H1 (cell line): ENCODE measurements at regions not wholly inside any gene's neighbourhood (a gene's known extent, or its start where the extent isn't known, plus 50 kb on each side); places are given as distances from the start of the nearest gene placed in this dataset.

Experiments
- CTCF ChIA-PET: fragments of 300-600 bp; sonication (Branson Sonifier 250); formaldehyde crosslinking; loops from one replicate; lab custom pipeline; 2021; ENCODE audit not compliant: partially characterized antibody; lab: Charles Lee
- POLR2A ChIA-PET: fragments of 300-600 bp; sonication (Branson Sonifier 250); formaldehyde crosslinking; loops from one replicate; lab custom pipeline; 2021; ENCODE audit warnings: inconsistent platforms; ENCODE audit not compliant: partially characterized antibody; lab: Charles Lee
- DNase-seq, 2 experiments: peaks; one replicate each; pipeline versions ENCODE4 v3.0.0 to v3.0.0-alpha.2; 2010 to 2022; ENCODE audit warnings: low spot score in 2 of 2, low read depth in 1 of 2, mixed read lengths in 1 of 2
- FAIRE-seq: peaks from 2 replicates; lab custom pipeline; 2011; peaks lifted over from hg19 to GRCh38; lab: Jason Lieb, UNC
- H2AFZ ChIP-seq: 2 replicates; pipeline ENCODE4 v1.8.1; 2012; ENCODE audit warnings: low read length, inconsistent platforms
- H2AK5ac ChIP-seq: 2 replicates; pipeline ENCODE4 v1.6.1; 2013; ENCODE audit warnings: low read depth, low read length
- H2BK120ac ChIP-seq: replicated peaks from 2 replicates; pipeline ENCODE3; 2013; ENCODE audit warnings: low read depth, low read length, inconsistent platforms
- H2BK12ac ChIP-seq: 2 replicates; pipeline ENCODE4 v1.6.1; 2013; ENCODE audit warnings: low read depth, low read length
- H2BK15ac ChIP-seq: 2 replicates; pipeline ENCODE4 v1.6.1; 2013; ENCODE audit warnings: low read length
- H2BK20ac ChIP-seq: 2 replicates; pipeline ENCODE4 v1.6.1; 2013; ENCODE audit warnings: low read length
- H2BK5ac ChIP-seq: 2 replicates; pipeline ENCODE4 v1.6.1; 2013; ENCODE audit warnings: low read depth, low read length
- H3K14ac ChIP-seq: 2 replicates; pipeline ENCODE4 v1.6.1; 2013; ENCODE audit warnings: inconsistent platforms; ENCODE audit not compliant: insufficient read length
- H3K18ac ChIP-seq: 2 replicates; pipeline ENCODE4 v1.6.1; 2013; ENCODE audit warnings: low read length; ENCODE audit errors: extremely low read depth
- H3K23ac ChIP-seq: 2 replicates; pipeline ENCODE4 v1.6.1; 2013; ENCODE audit warnings: inconsistent platforms; ENCODE audit not compliant: insufficient read length
- H3K23me2 ChIP-seq: 2 replicates; pipeline ENCODE4 v1.6.1; 2013; ENCODE audit warnings: low read depth, low read length
- H3K27ac ChIP-seq: 2 replicates; pipeline ENCODE4 v1.6.1; 2011; ENCODE audit warnings: low read depth, low read length, inconsistent platforms
- H3K27me3 ChIP-seq, 4 experiments: replicated peaks in 1 of 4; 1 replicate in 1 of 4; 2 replicates in 3 of 4; pipeline versions ENCODE4 v1.6.1 to v1.8.1; 2011 to 2013; ENCODE audit warnings: low read length in 3 of 4, mild to moderate bottlenecking in 3 of 4, inconsistent platforms in 2 of 4, mixed read lengths in 2 of 4, moderate library complexity in 1 of 4; ENCODE audit not compliant: control insufficient read depth in 3 of 4, insufficient read depth in 3 of 4; ENCODE audit errors: extremely low read depth in 1 of 4
- H3K36me3 ChIP-seq, 4 experiments: 2 replicates each; pipeline versions ENCODE4 v1.6.1 to v1.8.1; 2011 to 2013; ENCODE audit warnings: mild to moderate bottlenecking in 4 of 4, low read length in 3 of 4, moderate library complexity in 2 of 4, control low read depth in 1 of 4, inconsistent platforms in 1 of 4; ENCODE audit not compliant: insufficient read depth in 4 of 4, control insufficient read depth in 2 of 4
- H3K4ac ChIP-seq: replicated peaks from 2 replicates; pipeline ENCODE3; 2013; ENCODE audit warnings: low read length, low read depth, mixed read lengths, inconsistent platforms; ENCODE audit not compliant: insufficient read length
- H3K4me1 ChIP-seq, 4 experiments: replicated peaks in 1 of 4; 1 replicate in 1 of 4; 2 replicates in 3 of 4; pipeline versions ENCODE4 v1.6.1 to v1.8.1; 2011 to 2013; ENCODE audit warnings: low read length in 3 of 4, inconsistent platforms in 2 of 4, mixed read lengths in 1 of 4; ENCODE audit not compliant: insufficient read depth in 4 of 4, control insufficient read depth in 3 of 4
- H3K4me2 ChIP-seq, 2 experiments: 2 replicates each; pipeline versions ENCODE4 v1.6.1 to v1.8.1; 2011 to 2013; ENCODE audit warnings: low read depth in 2 of 2, low read length in 2 of 2, control low read depth in 1 of 2, inconsistent platforms in 1 of 2, mild to moderate bottlenecking in 1 of 2; ENCODE audit not compliant: insufficient read depth in 1 of 2
- H3K4me3 ChIP-seq, 4 experiments: fragments of 200-600, 300-600 bp in 1 of 4; sonication (generic), shearing (Covaris generic), sonication (Bioruptor Twin) in 1 of 4; 2 replicates each; pipeline versions ENCODE4 v1.5.1 to v1.8.1; 2011 to 2016; ENCODE audit warnings: low read length in 4 of 4, low read depth in 3 of 4, control low read depth in 2 of 4, inconsistent platforms in 2 of 4, mild to moderate bottlenecking in 2 of 4, mixed read lengths in 1 of 4, moderate library complexity in 1 of 4; ENCODE audit not compliant: insufficient read depth in 2 of 4; ENCODE audit errors: extremely low read depth in 1 of 4
- H3K56ac ChIP-seq: replicated peaks from 2 replicates; pipeline ENCODE3; 2013; ENCODE audit warnings: low read depth, mild to moderate bottlenecking, mixed read lengths, low read length, inconsistent platforms; ENCODE audit not compliant: insufficient read length
- H3K79me1 ChIP-seq: 2 replicates; pipeline ENCODE4 v1.6.1; 2013; ENCODE audit warnings: low read depth, low read length, control low read depth
- H3K79me2 ChIP-seq, 2 experiments: 2 replicates each; pipeline versions ENCODE4 v1.6.1 to v1.8.1; 2012 to 2013; ENCODE audit warnings: low read length in 2 of 2, mild to moderate bottlenecking in 2 of 2, inconsistent platforms in 1 of 2; ENCODE audit not compliant: insufficient read depth in 2 of 2, control insufficient read depth in 1 of 2
- H3K9ac ChIP-seq, 4 experiments: replicated peaks in 1 of 4; 1 replicate in 1 of 4; 2 replicates in 3 of 4; pipeline versions ENCODE4 v1.6.1 to v1.8.1; 2011 to 2013; ENCODE audit warnings: low read depth in 3 of 4, low read length in 3 of 4, control low read depth in 2 of 4, mild to moderate bottlenecking in 2 of 4, moderate library complexity in 2 of 4, inconsistent platforms in 1 of 4; ENCODE audit errors: extremely low read depth in 1 of 4
- H3K9me3 ChIP-seq, 2 experiments: 2 replicates each; pipeline versions ENCODE4 v1.6.1 to v1.8.1; 2012 to 2013; ENCODE audit warnings: mild to moderate bottlenecking in 2 of 2, moderate library complexity in 2 of 2, control low read depth in 1 of 2, inconsistent platforms in 1 of 2, low read depth in 1 of 2, low read length in 1 of 2, mixed read lengths in 1 of 2; ENCODE audit not compliant: insufficient read depth in 2 of 2
- H4K20me1 ChIP-seq, 2 experiments: replicated peaks in 1 of 2; 2 replicates each; pipeline versions ENCODE3 to v1.8.1; 2011 to 2013; ENCODE audit warnings: inconsistent platforms in 2 of 2, low read length in 2 of 2, mild to moderate bottlenecking in 1 of 2; ENCODE audit not compliant: insufficient read depth in 2 of 2, control insufficient read depth in 1 of 2
- H4K5ac ChIP-seq: 2 replicates; pipeline ENCODE4 v1.6.1; 2013; ENCODE audit warnings: low read length, low read depth, mixed read lengths, inconsistent platforms; ENCODE audit not compliant: insufficient read length
- H4K8ac ChIP-seq: 2 replicates; pipeline ENCODE4 v1.8.0; 2013; ENCODE audit warnings: mild to moderate bottlenecking, moderate library complexity, low read length, inconsistent platforms; ENCODE audit not compliant: insufficient read depth; ENCODE audit errors: extremely low read depth
- H4K91ac ChIP-seq: replicated peaks from 2 replicates; pipeline ENCODE3; 2013; ENCODE audit warnings: low read length, mixed read lengths, inconsistent platforms; ENCODE audit not compliant: insufficient read length
- SIX5 ChIP-seq: IDR thresholded peaks from 2 replicates; pipeline ENCODE4 v1.6.1; 2011; ENCODE audit warnings: mild to moderate bottlenecking, low read depth, low read length
- WGBS, 2 experiments: shearing (Covaris generic) in 1 of 2; methylation state at CpG; one replicate each; pipeline versions ENCODE4 v1.1.6 to v1.1.7; 2013 to 2015; ENCODE audit warnings: low lambda C conversion rate in 2 of 2, mixed read lengths in 2 of 2, inconsistent platforms in 1 of 2, low coverage in 1 of 2, missing lambda C conversion rate in 1 of 2; ENCODE audit not compliant: insufficient replicate concordance in 2 of 2, insufficient coverage in 1 of 2, insufficient read length in 1 of 2; ENCODE audit errors: extremely low coverage in 1 of 2, missing lambda C conversion rate in 1 of 2; 5-methylcytosine and 5-hydroxymethylcytosine counted together
- TF ChIP-seq, protein P1 (sequence below): IDR thresholded peaks from 2 replicates; pipeline ENCODE4 v1.6.1; 2012; ENCODE audit warnings: low read length, inconsistent platforms

- no peak overlapping the region for H2BK5ac ChIP-seq
- TF ChIP-seq, protein P1, sequence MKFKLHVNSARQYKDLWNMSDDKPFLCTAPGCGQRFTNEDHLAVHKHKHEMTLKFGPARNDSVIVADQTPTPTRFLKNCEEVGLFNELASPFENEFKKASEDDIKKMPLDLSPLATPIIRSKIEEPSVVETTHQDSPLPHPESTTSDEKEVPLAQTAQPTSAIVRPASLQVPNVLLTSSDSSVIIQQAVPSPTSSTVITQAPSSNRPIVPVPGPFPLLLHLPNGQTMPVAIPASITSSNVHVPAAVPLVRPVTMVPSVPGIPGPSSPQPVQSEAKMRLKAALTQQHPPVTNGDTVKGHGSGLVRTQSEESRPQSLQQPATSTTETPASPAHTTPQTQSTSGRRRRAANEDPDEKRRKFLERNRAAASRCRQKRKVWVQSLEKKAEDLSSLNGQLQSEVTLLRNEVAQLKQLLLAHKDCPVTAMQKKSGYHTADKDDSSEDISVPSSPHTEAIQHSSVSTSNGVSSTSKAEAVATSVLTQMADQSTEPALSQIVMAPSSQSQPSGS, result no peak
- TF ChIP-seq SIX5, result no peak
- no peak overlapping the region for H4K91ac ChIP-seq
- H3K14ac ChIP-seq, result no peak overlapping the region
- no peak overlapping the region for H2BK15ac ChIP-seq
- H4K20me1 ChIP-seq, result peaks cover 0 to 1% of the 10 kb centered on the region in 2 experiments
- no peaks in the 10 kb centered on the region for H3K9me3 ChIP-seq
- no peak overlapping the region for H2BK20ac ChIP-seq
- ChIA-PET CTCF (interaction anchor here (0.6 to 1.1 kb wide), 3 partner anchors 11 to 581 kb away, joined by 3 to 4 read pairs (median 3); no protein-coding TSS in a partner anchor), POLR2A (no interaction called here)
- no peak overlapping the region for H3K9ac ChIP-seq
- no peak overlapping the region for H4K8ac ChIP-seq
- H3K27ac ChIP-seq, result no peak overlapping the region
- no peak overlapping the region for H2AK5ac ChIP-seq
- no peaks in the 10 kb centered on the region for H3K36me3 ChIP-seq
- no peak overlapping the region for H4K5ac ChIP-seq
- no peaks in the 10 kb centered on the region for H3K79me2 ChIP-seq
- FAIRE-seq, result no peak
- H2BK12ac ChIP-seq, result no peak overlapping the region
- no peak overlapping the region for H3K56ac ChIP-seq
- no peak for DNase-seq
- no peak overlapping the region for H3K23ac ChIP-seq
- H2AFZ ChIP-seq, result no peak overlapping the region
- no peak overlapping the region for H3K4me2 ChIP-seq
- H3K4ac ChIP-seq, result no peak overlapping the region
- H3K79me1 ChIP-seq, result no peaks in the 10 kb centered on the region
- H2BK120ac ChIP-seq, result no peak overlapping the region
- H3K23me2 ChIP-seq, result no peaks in the 10 kb centered on the region
- H3K27me3 ChIP-seq, result no peaks in the 10 kb centered on the region
- no peak overlapping the region for H3K18ac ChIP-seq
- H3K4me3 ChIP-seq, result no peak overlapping the region
- 95% methylated on average over 2 of the region's 2 CpGs; no CpG with 5 or more reads in 1 of the 2 experiments for WGBS, 2 experiments
- H3K4me1 ChIP-seq, result no peaks in the 10 kb centered on the region
These were observed 311.7 kb downstream of the VPS13C start for GRCh38 chr15:61748529-61748928.
